ENCODE measurements at regions not wholly inside any gene's neighbourhood (a gene's known extent, or its start where the extent isn't known, plus 50 kb on each side); places are given as distances from the start of the nearest gene placed in this dataset.
A peak's percentile ranks its signal among the peaks of the same experiment; 100 is the strongest.
"Not testable (repeated sequence)": the region's sequence is repeated elsewhere in the genome, so short reads cannot be mapped to it uniquely, and the experiment has no call there.

- Histone ChIP-seq H3K9me3 (ENCODE audit: control insufficient read depth in 1 of 2, low read length in 2 of 2) (no peaks in the 10 kb centered on the region), H3K4me1 (ENCODE audit: insufficient read depth, low read length) (peaks cover 38% of the 10 kb centered on the region), H3K27ac (ENCODE audit: low read depth, low read length) (no peak overlapping the region), H3K27me3 (ENCODE audit: insufficient read depth, low read length) (no peaks in the 10 kb centered on the region), H3K36me3 (ENCODE audit: insufficient read depth, low read length) (no peaks in the 10 kb centered on the region), H3K4me3 (ENCODE audit: low read length in 2 of 2) (no peak overlapping the region)
- peaks cover 32 to 76% (median 52%) of the 10 kb centered on the region in 4 donors for H3K4me1 Mint-ChIP-seq
- H3K27me3 Mint-ChIP-seq = no peaks in the 10 kb centered on the region
- no peak overlapping the region for H3K4me3 Mint-ChIP-seq
- H3K9me3 Mint-ChIP-seq = peaks cover 0 to 6% (median 0%) of the 10 kb centered on the region in 8 donors
- CTCF ChIA-PET (ENCODE audit: partially characterized antibody) = interaction anchor here (0.8 to 1.1 kb wide), 2 partner anchors 33 to 42 kb away, joined by 3 read pairs; no protein-coding TSS in a partner anchor
- intact Hi-C loops (cut with micrococcal nuclease) = no loop called here
- H3K27ac Mint-ChIP-seq = peak overlapping the region in 3 of 7 donors; percentile 19 to 75 (median 23)
- no peak for DNase-seq
- peaks cover 0 to 8% of the 10 kb centered on the region in 2 donors for H3K36me3 Mint-ChIP-seq
- POLR2A ChIA-PET (ENCODE audit: partially characterized antibody) = interaction anchor here (0.7 to 1.5 kb wide), 3 partner anchors 74 to 83 kb away, joined by 3 to 5 read pairs (median 3); partner anchors contain the start of gene BTG1
Observed at GRCh38 chr12:92062539-92063493, 82.8 kb downstream of the BTG1 start.

GRCh38 chr12:92061061-92061460 lies 84.6 kb downstream of the BTG1 start:
- Histone ChIP-seq H3K9me3 (ENCODE audit: control insufficient read depth in 1 of 2, low read length in 2 of 2) (no peaks in the 10 kb centered on the region), H3K36me3 (ENCODE audit: insufficient read depth, low read length) (no peaks in the 10 kb centered on the region), H3K27ac (ENCODE audit: low read depth, low read length) (no peak overlapping the region), H3K27me3 (ENCODE audit: insufficient read depth, low read length) (no peaks in the 10 kb centered on the region), H3K4me1 (ENCODE audit: insufficient read depth, low read length) (peaks cover 50% of the 10 kb centered on the region), H3K4me3 (ENCODE audit: low read length in 2 of 2) (no peak overlapping the region)
- Mint-ChIP-seq H3K36me3 (peaks cover under 1 to 8% of the 10 kb centered on the region in 2 donors), H3K9me3 (peaks cover 0 to 6% (median 1%) of the 10 kb centered on the region in 8 donors), H3K27ac (no peak overlapping the region), H3K4me1 (peaks cover 43 to 88% (median 66%) of the 10 kb centered on the region in 4 donors), H3K4me3 (no peak overlapping the region), H3K27me3 (no peaks in the 10 kb centered on the region)
- POLR2A ChIA-PET (ENCODE audit: partially characterized antibody) = interaction anchor here (0.6 to 1.1 kb wide), 3 partner anchors 15 to 30 kb away, joined by 3 to 4 read pairs (median 3); no protein-coding TSS in a partner anchor
- CTCF ChIA-PET (ENCODE audit: partially characterized antibody) = no interaction called here
- intact Hi-C loops (cut with micrococcal nuclease) = no loop called here
- no peak for DNase-seq

GRCh38 chr12:92059960-92060359 lies 85.7 kb downstream of the BTG1 start:
- Mint-ChIP-seq H3K9me3 (peaks cover 0 to 6% (median 2%) of the 10 kb centered on the region in 8 donors), H3K27ac (peak overlapping the region in 4 of 7 donors; percentile 10 to 93 (median 30)), H3K36me3 (peaks cover 4 to 8% of the 10 kb centered on the region in 2 donors), H3K4me1 (peaks cover 44 to 88% (median 68%) of the 10 kb centered on the region in 4 donors), H3K4me3 (peak overlapping the region in 1 of 8 donors; percentile 75), H3K27me3 (no peaks in the 10 kb centered on the region)
- Histone ChIP-seq H3K27me3 (ENCODE audit: insufficient read depth, low read length) (no peaks in the 10 kb centered on the region), H3K4me1 (ENCODE audit: insufficient read depth, low read length) (peaks cover 53% of the 10 kb centered on the region), H3K4me3 (ENCODE audit: low read length in 2 of 2) (no peak overlapping the region), H3K9me3 (ENCODE audit: control insufficient read depth in 1 of 2, low read length in 2 of 2) (no peaks in the 10 kb centered on the region), H3K36me3 (ENCODE audit: insufficient read depth, low read length) (no peaks in the 10 kb centered on the region), H3K27ac (ENCODE audit: low read depth, low read length) (no peak overlapping the region)
- ChIA-PET CTCF (ENCODE audit: partially characterized antibody) (no interaction called here), POLR2A (ENCODE audit: partially characterized antibody) (interaction anchor here (1.1 to 8.2 kb wide), 2 partner anchors 29 to 84 kb away, joined by 3 to 113 read pairs; partner anchors contain the start of gene BTG1)
- DNase-seq = no peak
- intact Hi-C loops (cut with micrococcal nuclease) = loop anchor here (5.0 kb wide), 1 partner anchor 82 kb away; no protein-coding TSS in a partner anchor

- POLR2A ChIA-PET (ENCODE audit: partially characterized antibody) = interaction anchor here (0.6 to 8.2 kb wide), 6 partner anchors 12 to 181 kb away, joined by 3 to 113 read pairs (median 4); partner anchors contain the start of gene BTG1
- peak overlapping the region in 7 of 8 donors; percentile 25 to 75 (median 69) for H3K4me3 Mint-ChIP-seq
- peaks cover 40 to 76% (median 61%) of the 10 kb centered on the region in 4 donors for H3K4me1 Mint-ChIP-seq
Observed at GRCh38 chr12:92058664-92059063, 87.0 kb downstream of the BTG1 start.

GRCh38 chr12:92056756-92057155 lies 88.9 kb downstream of the BTG1 start:
- not testable (repeated sequence) for H3K9me3 Mint-ChIP-seq; H3K9me3 ChIP-seq (ENCODE audit: control insufficient read depth in 1 of 2, low read length in 2 of 2); H3K27me3 ChIP-seq (ENCODE audit: insufficient read depth, low read length); H3K4me3 ChIP-seq (ENCODE audit: low read length in 2 of 2); DNase-seq; H3K36me3 ChIP-seq (ENCODE audit: insufficient read depth, low read length); H3K27me3 Mint-ChIP-seq
- ChIA-PET POLR2A (ENCODE audit: partially characterized antibody) (interaction anchor here (2.1 to 8.2 kb wide), 5 partner anchors 15 to 87 kb away, joined by 9 to 113 read pairs (median 11); partner anchors contain the start of gene BTG1), CTCF (ENCODE audit: partially characterized antibody) (interaction anchor here (0.7 to 6.0 kb wide), 2 partner anchors 15 to 80 kb away, joined by 3 to 26 read pairs; no protein-coding TSS in a partner anchor)
- Histone ChIP-seq H3K27ac (ENCODE audit: low read depth, low read length) (peak overlapping the region; percentile 38), H3K4me1 (ENCODE audit: insufficient read depth, low read length) (peaks cover 56% of the 10 kb centered on the region)
- intact Hi-C loops (cut with micrococcal nuclease) = loop anchor here (1.0 to 5.0 kb wide), 2 partner anchors 26 to 86 kb away; no protein-coding TSS in a partner anchor
- Mint-ChIP-seq H3K4me3 (peak overlapping the region in 6 of 8 donors; percentile 10 to 86 (median 16)), H3K27ac (peak overlapping the region; percentile 77 to 99 (median 96)), H3K4me1 (peaks cover 44 to 75% (median 60%) of the 10 kb centered on the region in 4 donors), H3K36me3 (peaks cover 6 to 16% of the 10 kb centered on the region in 2 donors)

More at GRCh38 chr12:92058664-92059063, 87.0 kb downstream of the BTG1 start:
- intact Hi-C loops (cut with micrococcal nuclease) = loop anchor here (5.0 kb wide), 1 partner anchor 84 kb away; no protein-coding TSS in a partner anchor
- Mint-ChIP-seq H3K9me3 (peaks cover 0 to 6% (median 3%) of the 10 kb centered on the region in 8 donors), H3K27ac (peak overlapping the region; percentile 77 to 95 (median 93)), H3K36me3 (peaks cover 4 to 8% of the 10 kb centered on the region in 2 donors), H3K27me3 (no peaks in the 10 kb centered on the region)
- H3K4me3 ChIP-seq (ENCODE audit: low read length in 2 of 2) = no peak overlapping the region
- no peak overlapping the region for H3K27ac ChIP-seq (ENCODE audit: low read depth, low read length)
- no peaks in the 10 kb centered on the region for H3K27me3 ChIP-seq (ENCODE audit: insufficient read depth, low read length)
- H3K4me1 ChIP-seq (ENCODE audit: insufficient read depth, low read length) = peaks cover 54% of the 10 kb centered on the region
- CTCF ChIA-PET (ENCODE audit: partially characterized antibody) = interaction anchor here (1.5 to 6.0 kb wide), 2 partner anchors 10 to 17 kb away, joined by 6 to 26 read pairs; no protein-coding TSS in a partner anchor
- no peaks in the 10 kb centered on the region for H3K9me3 ChIP-seq (ENCODE audit: control insufficient read depth in 1 of 2, low read length in 2 of 2)
- DNase-seq = peak in 1 of 5 donors; percentile 17
- H3K36me3 ChIP-seq (ENCODE audit: insufficient read depth, low read length) = no peaks in the 10 kb centered on the region

GRCh38 chr12:92056290-92056689 lies 89.4 kb downstream of the BTG1 start:
- Mint-ChIP-seq H3K9me3 (peaks cover 0 to 7% (median 4%) of the 10 kb centered on the region in 8 donors), H3K4me3 (peak overlapping the region in 6 of 8 donors; percentile 62 to 86 (median 75)), H3K4me1 (peaks cover 43 to 75% (median 61%) of the 10 kb centered on the region in 4 donors), H3K36me3 (peaks cover 7 to 14% of the 10 kb centered on the region in 2 donors), H3K27me3 (no peaks in the 10 kb centered on the region), H3K27ac (peak overlapping the region; percentile 81 to 99 (median 96))
- H3K36me3 ChIP-seq (ENCODE audit: insufficient read depth, low read length) = no peaks in the 10 kb centered on the region
- POLR2A ChIA-PET (ENCODE audit: partially characterized antibody) = interaction anchor here (1.0 to 8.2 kb wide), 7 partner anchors 15 to 277 kb away, joined by 3 to 113 read pairs (median 9); partner anchors contain the start of gene BTG1
- intact Hi-C loops (cut with micrococcal nuclease) = loop anchor here (1.0 to 5.0 kb wide), 2 partner anchors 26 to 86 kb away; no protein-coding TSS in a partner anchor
- no peaks in the 10 kb centered on the region for H3K27me3 ChIP-seq (ENCODE audit: insufficient read depth, low read length)
- no peak overlapping the region for H3K4me3 ChIP-seq (ENCODE audit: low read length in 2 of 2)
- CTCF ChIA-PET (ENCODE audit: partially characterized antibody) = interaction anchor here (0.7 to 6.0 kb wide), 2 partner anchors 14 to 81 kb away, joined by 3 to 26 read pairs; no protein-coding TSS in a partner anchor
- H3K9me3 ChIP-seq (ENCODE audit: control insufficient read depth in 1 of 2, low read length in 2 of 2) = no peaks in the 10 kb centered on the region
- peak overlapping the region; percentile 38 for H3K27ac ChIP-seq (ENCODE audit: low read depth, low read length)
- DNase-seq = no peak
- H3K4me1 ChIP-seq (ENCODE audit: insufficient read depth, low read length) = peaks cover 59% of the 10 kb centered on the region

Data from CD4-positive, alpha-beta memory T cell (primary cell).